ENCODE measurements at regions not wholly inside any gene's neighbourhood (a gene's known extent, or its start where the extent isn't known, plus 50 kb on each side); places are given as distances from the start of the nearest gene placed in this dataset.

DNA sequence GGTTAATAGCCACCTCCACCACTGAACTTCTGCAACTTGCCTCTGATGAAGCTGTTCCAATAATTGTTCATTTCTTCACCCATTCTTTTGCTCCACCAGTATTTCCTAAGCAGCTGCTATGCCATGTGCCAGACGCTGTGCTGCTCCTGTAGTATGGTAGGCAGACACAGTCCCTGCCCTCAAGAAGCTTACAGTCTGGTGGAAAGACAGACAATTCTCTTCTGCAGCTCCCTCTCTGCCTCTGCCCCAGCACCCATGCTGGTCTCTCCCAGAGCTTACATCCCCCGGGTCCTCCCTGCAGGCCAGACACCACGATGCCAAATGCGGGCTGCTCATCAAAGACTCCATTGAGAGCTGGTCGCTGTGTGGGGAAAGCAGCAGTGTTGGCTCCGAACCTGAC, 111.6 kb upstream of the ESRRB start:
- TF ChIP-seq CTCF (conservative IDR thresholded peaks at IDR 0.05) = no peak
- H3K27me3 Mint-ChIP-seq = peaks cover 29% of the 10 kb centered on the region
- DNase-seq (ENCODE audit: extremely low spot score, unreplicated experiment) = peak; percentile 36
- H3K4me3 Mint-ChIP-seq = no peak overlapping the region
- no peaks in the 10 kb centered on the region for H3K9me3 Mint-ChIP-seq
- H3K4me1 Mint-ChIP-seq (ENCODE audit: unreplicated experiment) = peaks cover 6% of the 10 kb centered on the region
- H3K27ac Mint-ChIP-seq = no peak overlapping the region
- H3K36me3 Mint-ChIP-seq = no peaks in the 10 kb centered on the region

DNA sequence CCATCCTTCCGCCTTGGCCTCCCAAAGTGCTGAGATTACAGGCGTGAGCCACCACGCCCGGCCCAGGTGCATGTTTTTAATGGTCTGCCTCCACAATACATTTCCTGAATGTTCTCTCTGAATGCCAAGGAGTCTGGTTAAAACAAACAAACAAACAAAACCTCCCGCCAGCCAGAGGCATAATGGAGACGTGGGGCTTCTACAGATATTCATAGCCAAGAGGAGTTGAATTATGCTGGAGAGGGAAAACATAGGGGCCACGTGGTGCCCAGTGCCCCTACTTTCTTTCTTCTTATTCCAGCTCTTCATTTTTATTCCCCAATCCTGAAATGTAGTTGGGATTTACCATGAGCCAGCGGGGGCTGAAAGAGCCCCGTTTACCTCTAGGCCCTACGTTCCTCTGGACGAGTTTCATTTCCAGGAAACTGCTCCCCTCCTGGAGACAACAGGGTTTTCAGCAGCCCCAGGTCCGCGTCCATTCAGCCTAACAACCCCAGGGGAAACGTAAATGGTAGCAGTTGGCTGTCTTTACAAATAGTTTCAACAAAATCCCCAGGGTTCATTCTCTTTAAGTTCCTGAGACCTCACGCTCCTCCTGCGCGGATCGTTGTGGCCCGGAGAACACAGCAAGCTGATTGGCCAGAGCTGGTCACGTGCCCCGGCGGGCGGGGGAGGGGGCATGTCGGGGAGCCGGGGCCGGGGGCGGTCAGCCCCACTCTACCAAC, 108.5 kb upstream of the ESRRB start:
- Mint-ChIP-seq H3K27ac (no peak overlapping the region), H3K9me3 (no peaks in the 10 kb centered on the region), H3K27me3 (peaks cover 43% of the 10 kb centered on the region), H3K4me1 (ENCODE audit: unreplicated experiment) (no peaks in the 10 kb centered on the region), H3K4me3 (peak overlapping the region; percentile 70), H3K36me3 (no peaks in the 10 kb centered on the region)
- DNase-seq (ENCODE audit: extremely low spot score, unreplicated experiment) = no peak
- TF ChIP-seq CTCF (conservative IDR thresholded peaks at IDR 0.05) = peak; percentile 31

DNA sequence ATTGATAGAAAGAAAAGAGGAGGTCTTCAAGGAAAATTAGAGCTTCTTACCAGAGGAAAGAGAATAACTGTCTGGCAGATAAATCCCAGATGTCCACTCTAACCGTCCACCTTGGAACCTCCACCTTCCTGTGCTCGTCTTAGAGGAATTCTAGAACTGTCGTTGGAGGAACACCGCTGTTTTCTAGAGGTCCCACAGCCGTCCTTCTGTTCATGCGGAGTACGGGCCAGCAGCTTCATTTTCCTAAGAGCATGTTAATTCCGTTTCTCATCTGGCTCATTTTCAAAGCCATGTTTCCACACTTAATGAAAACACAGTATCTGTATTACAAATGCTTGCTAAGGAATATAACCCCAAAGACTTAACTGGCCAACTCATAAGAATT, 107.9 kb upstream of the ESRRB start:
- TF ChIP-seq CTCF (conservative IDR thresholded peaks at IDR 0.05) = no peak
- H3K4me3 Mint-ChIP-seq = peak overlapping the region; percentile 70
- peaks cover 49% of the 10 kb centered on the region for H3K27me3 Mint-ChIP-seq
- H3K4me1 Mint-ChIP-seq (ENCODE audit: unreplicated experiment) = no peaks in the 10 kb centered on the region
- no peak overlapping the region for H3K27ac Mint-ChIP-seq
- H3K9me3 Mint-ChIP-seq = no peaks in the 10 kb centered on the region
- no peak for DNase-seq (ENCODE audit: extremely low spot score, unreplicated experiment)
- no peaks in the 10 kb centered on the region for H3K36me3 Mint-ChIP-seq

DNA sequence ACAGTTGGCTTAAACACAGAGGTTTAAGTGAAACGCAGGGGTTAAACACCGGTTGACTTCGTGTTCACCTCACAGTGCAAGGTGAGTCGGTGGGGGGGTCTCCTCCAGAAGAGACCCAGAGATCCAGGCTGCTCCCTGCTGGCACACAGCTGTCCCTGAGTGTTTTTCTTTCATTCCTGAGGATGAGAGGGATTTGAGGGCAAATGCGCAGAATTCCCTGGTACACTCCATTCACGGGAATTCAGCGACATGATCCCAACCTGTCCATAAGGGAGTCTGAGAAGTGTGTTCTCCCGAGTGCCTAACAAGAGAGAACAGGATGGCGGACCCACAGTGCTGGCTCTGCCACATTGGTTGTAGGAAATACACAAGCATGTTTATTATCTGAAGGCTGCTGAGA, 107.2 kb upstream of the ESRRB start:
- H3K27me3 Mint-ChIP-seq = peaks cover 50% of the 10 kb centered on the region
- no peak overlapping the region for H3K27ac Mint-ChIP-seq
- H3K4me1 Mint-ChIP-seq (ENCODE audit: unreplicated experiment) = no peaks in the 10 kb centered on the region
- no peak for DNase-seq (ENCODE audit: extremely low spot score, unreplicated experiment)
- TF ChIP-seq CTCF (conservative IDR thresholded peaks at IDR 0.05) = no peak
- H3K36me3 Mint-ChIP-seq = no peaks in the 10 kb centered on the region
- H3K9me3 Mint-ChIP-seq = no peaks in the 10 kb centered on the region
- no peak overlapping the region for H3K4me3 Mint-ChIP-seq

DNA sequence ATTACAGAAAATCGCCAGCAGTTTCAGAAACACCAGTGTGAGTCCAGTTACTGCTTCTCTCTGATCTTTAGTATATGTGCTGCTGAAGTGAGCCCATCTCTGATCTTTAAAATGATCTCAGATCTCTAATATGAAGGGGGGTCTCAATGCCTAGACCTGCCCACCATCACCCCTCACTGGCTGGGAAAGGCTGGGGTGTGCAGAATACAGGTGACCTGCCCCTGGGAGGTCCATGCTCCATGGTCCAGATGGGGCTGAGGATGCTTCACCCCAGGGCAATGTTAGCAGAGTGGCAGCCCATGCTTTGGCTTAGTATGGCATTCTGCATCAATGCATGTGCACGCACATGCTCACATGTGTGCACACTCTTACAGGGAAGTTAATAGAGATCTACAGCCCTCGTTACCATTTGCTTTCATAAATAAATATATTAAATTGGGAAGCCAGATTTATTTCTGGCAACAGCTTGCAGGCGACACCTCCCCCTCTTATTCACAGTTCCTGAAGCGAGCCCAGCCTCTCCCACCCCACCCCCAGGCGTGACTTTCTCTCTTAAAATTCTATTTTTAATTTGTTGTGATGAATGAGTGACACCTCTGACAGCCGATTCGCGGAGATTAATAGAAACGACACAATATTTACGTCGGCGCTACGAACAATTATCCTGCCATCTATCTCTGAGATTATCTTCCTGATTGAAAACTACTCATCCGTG, 104.7 kb upstream of the ESRRB start:
- no peaks in the 10 kb centered on the region for H3K36me3 Mint-ChIP-seq
- H3K9me3 Mint-ChIP-seq = no peaks in the 10 kb centered on the region
- H3K4me1 Mint-ChIP-seq (ENCODE audit: unreplicated experiment) = no peaks in the 10 kb centered on the region

More for the DNA sequence above, 104.7 kb upstream of the ESRRB start:
- TF ChIP-seq CTCF (conservative IDR thresholded peaks at IDR 0.05) = no peak
- H3K4me3 Mint-ChIP-seq = no peak overlapping the region
- H3K27me3 Mint-ChIP-seq = peaks cover 43% of the 10 kb centered on the region
- no peak overlapping the region for H3K27ac Mint-ChIP-seq
- DNase-seq (ENCODE audit: extremely low spot score, unreplicated experiment) = no peak
